WTC11 (cell line): ENCODE measurements at regions not wholly inside any gene's neighbourhood (a gene's known extent, or its start where the extent isn't known, plus 50 kb on each side); places are given as distances from the start of the nearest gene placed in this dataset.

Experiments
- ATAC-seq: fragments of 200-7000 bp; cut with Tn5 transposase; 2 replicates; pipeline ENCODE4 v1.10.0; 2021; ENCODE audit warnings: mild to moderate bottlenecking, moderate library complexity
- CTCF ChIA-PET: fragments of 300-600 bp; sonication (Branson Sonifier 250); formaldehyde crosslinking; loops from one replicate; lab custom pipeline; 2021; ENCODE audit warnings: antibody characterized with exemption; lab: Charles Lee
- POLR2A ChIA-PET: fragments of 350-600 bp; sonication (Branson Sonifier 250); formaldehyde crosslinking; loops from one replicate; lab custom pipeline; 2021; ENCODE audit warnings: antibody characterized with exemption; lab: Charles Lee
- DNase-seq: peaks from one replicate; pipeline ENCODE4 v3.0.0; 2021; ENCODE audit warnings: low spot score
- H3K27ac Mint-ChIP-seq: 2 replicates; pipeline ENCODE4 v1.8.0; 2021; ENCODE audit warnings: mixed read lengths
- H3K27me3 Mint-ChIP-seq: 2 replicates; pipeline ENCODE4 v1.8.0; 2021; ENCODE audit warnings: low read depth, mild to moderate bottlenecking, moderate library complexity, mixed read lengths
- H3K36me3 Mint-ChIP-seq: 2 replicates; pipeline ENCODE4 v1.8.0; 2021; ENCODE audit warnings: mixed read lengths
- H3K4me1 Mint-ChIP-seq: 2 replicates; pipeline ENCODE4 v1.8.0; 2022; ENCODE audit warnings: mixed read lengths
- H3K4me3 Mint-ChIP-seq: 2 replicates; pipeline ENCODE4 v1.8.0; 2021; ENCODE audit warnings: mild to moderate bottlenecking, moderate library complexity, mixed read lengths
- H3K9me3 Mint-ChIP-seq: 2 replicates; pipeline ENCODE4 v1.8.0; 2021; ENCODE audit warnings: mixed read lengths
- ATF6 ChIP-seq: sonication (generic); formaldehyde crosslinking; IDR thresholded peaks from 2 replicates; pipeline ENCODE4 v1.8.1; 2023; ENCODE audit warnings: mild to moderate bottlenecking, missing genetic modification reagents
- ESRRA ChIP-seq: sonication (generic); formaldehyde crosslinking; IDR thresholded peaks from 2 replicates; pipeline ENCODE4 v1.8.1; 2022; ENCODE audit warnings: mild to moderate bottlenecking, missing genetic modification reagents, borderline replicate concordance
- FOXJ3 ChIP-seq: sonication (generic); formaldehyde crosslinking; IDR thresholded peaks from 2 replicates; pipeline ENCODE4 v1.9.0; 2021; ENCODE audit warnings: missing genetic modification reagents, mild to moderate bottlenecking, borderline replicate concordance
- FOXP1 ChIP-seq: sonication (generic); formaldehyde crosslinking; IDR thresholded peaks from 2 replicates; pipeline ENCODE4 v1.8.0; 2022; ENCODE audit warnings: missing genetic modification reagents, mild to moderate bottlenecking, moderate library complexity, borderline replicate concordance
- GRHL2 ChIP-seq: fragments of 250-450 bp; sonication (Bioruptor Pico); IDR thresholded peaks from 2 replicates; pipeline ENCODE4 v1.8.0; 2022; ENCODE audit warnings: mild to moderate bottlenecking, moderate library complexity; ENCODE audit not compliant: insufficient replicate concordance, severe bottlenecking
- GTF2I ChIP-seq: fragments of 250-450 bp; sonication (Bioruptor Pico); conservative IDR thresholded peaks from 2 replicates; pipeline ENCODE4 v1.4.0; 2021; ENCODE audit warnings: mild to moderate bottlenecking
- IRF2 ChIP-seq: sonication (generic); formaldehyde crosslinking; IDR thresholded peaks from 2 replicates; pipeline ENCODE4 v1.8.0; 2022; ENCODE audit warnings: low read depth, missing genetic modification reagents, borderline replicate concordance
- JAZF1 ChIP-seq: fragments of 250-450 bp; sonication (Bioruptor Pico); IDR thresholded peaks from 2 replicates; pipeline ENCODE4 v1.9.0; 2021; ENCODE audit warnings: moderate library complexity, mild to moderate bottlenecking, inconsistent platforms
- KAT7 ChIP-seq: sonication (generic); formaldehyde crosslinking; IDR thresholded peaks from 2 replicates; pipeline ENCODE4 v1.8.1; 2023; ENCODE audit warnings: missing genetic modification reagents, mild to moderate bottlenecking, borderline replicate concordance
- NR2C2 ChIP-seq: sonication (generic); formaldehyde crosslinking; IDR thresholded peaks from 2 replicates; pipeline ENCODE4 v1.8.0; 2022; ENCODE audit warnings: mild to moderate bottlenecking, missing genetic modification reagents
- OVOL2 ChIP-seq: fragments of 250-450 bp; sonication (Bioruptor Pico); IDR thresholded peaks from 2 replicates; pipeline ENCODE4 v1.9.0; 2021; ENCODE audit warnings: mild to moderate bottlenecking, borderline replicate concordance
- PRRX2 ChIP-seq: fragments of 250-450 bp; sonication (Bioruptor Pico); IDR thresholded peaks from 2 replicates; pipeline ENCODE4 v1.8.0; 2021; ENCODE audit warnings: mild to moderate bottlenecking
- RELA ChIP-seq: sonication (generic); formaldehyde crosslinking; IDR thresholded peaks from 2 replicates; pipeline ENCODE4 v1.8.1; 2022; ENCODE audit warnings: missing genetic modification reagents, mild to moderate bottlenecking, borderline replicate concordance
- SOX15 ChIP-seq: fragments of 250-450 bp; sonication (Bioruptor Pico); IDR thresholded peaks from 2 replicates; pipeline ENCODE4 v1.9.0; 2021; ENCODE audit warnings: mild to moderate bottlenecking
- SP1 ChIP-seq: sonication (generic); formaldehyde crosslinking; conservative IDR thresholded peaks from 2 replicates; pipeline ENCODE4 v1.8.1; 2022; ENCODE audit warnings: missing genetic modification reagents
- ZNF121 ChIP-seq: sonication (generic); formaldehyde crosslinking; IDR thresholded peaks from 2 replicates; pipeline ENCODE4 v1.8.0; 2023; ENCODE audit warnings: missing genetic modification reagents
- ZNF232 ChIP-seq: sonication (generic); formaldehyde crosslinking; IDR thresholded peaks from 2 replicates; pipeline ENCODE4 v1.8.0; 2022; ENCODE audit warnings: mild to moderate bottlenecking, missing genetic modification reagents
- ZNF317 ChIP-seq: sonication (generic); formaldehyde crosslinking; IDR thresholded peaks from 2 replicates; pipeline ENCODE4 v1.8.1; 2023; ENCODE audit warnings: low read depth, mild to moderate bottlenecking, moderate library complexity, missing genetic modification reagents, borderline replicate concordance
- ZSCAN18 ChIP-seq: fragments of 250-450 bp; sonication (Bioruptor Pico); IDR thresholded peaks from 2 replicates; pipeline ENCODE4 v2.1.2; 2022; ENCODE audit warnings: mild to moderate bottlenecking, moderate library complexity
- TF ChIP-seq, protein P1 (sequence below): sonication (generic); formaldehyde crosslinking; IDR thresholded peaks from 2 replicates; pipeline ENCODE4 v1.8.0; 2022; ENCODE audit warnings: mild to moderate bottlenecking, missing genetic modification reagents
- TF ChIP-seq, protein P2 (sequence below): sonication (generic); formaldehyde crosslinking; IDR thresholded peaks from 2 replicates; pipeline ENCODE4 v1.8.1; 2023; ENCODE audit warnings: mild to moderate bottlenecking, missing genetic modification reagents
- TF ChIP-seq, protein P3 (sequence below): fragments of 200-600 bp; IDR thresholded peaks from 2 replicates; pipeline ENCODE4 v1.8.0; 2022; ENCODE audit warnings: antibody characterized with exemption
- TF ChIP-seq, protein P4 (sequence below): sonication (generic); formaldehyde crosslinking; IDR thresholded peaks from 2 replicates; pipeline ENCODE4 v1.8.1; 2022; ENCODE audit warnings: low read depth, missing genetic modification reagents, borderline replicate concordance
- TF ChIP-seq, protein P5 (sequence below): sonication (generic); formaldehyde crosslinking; conservative IDR thresholded peaks from 2 replicates; pipeline ENCODE4 v1.8.1; 2023; ENCODE audit warnings: mild to moderate bottlenecking, low read depth, missing genetic modification reagents, moderate library complexity
- TF ChIP-seq, protein P6 (sequence below): sonication (generic); formaldehyde crosslinking; IDR thresholded peaks from 2 replicates; pipeline ENCODE4 v1.8.0; 2022; ENCODE audit warnings: mild to moderate bottlenecking, missing genetic modification reagents

- TF ChIP-seq NR2C2 (CRISPR knock-in tag) (no peak), IRF2 (CRISPR knock-in tag) (no peak), ZNF121 (no peak), ZSCAN18 (CRISPR knock-in tag) (no peak), SP1 (CRISPR knock-in tag) (no peak), PRRX2 (CRISPR knock-in tag) (no peak), RELA (no peak), FOXP1 (no peak), KAT7 (CRISPR knock-in tag) (no peak), SOX15 (CRISPR knock-in tag) (no peak)
- TF ChIP-seq, protein P1, sequence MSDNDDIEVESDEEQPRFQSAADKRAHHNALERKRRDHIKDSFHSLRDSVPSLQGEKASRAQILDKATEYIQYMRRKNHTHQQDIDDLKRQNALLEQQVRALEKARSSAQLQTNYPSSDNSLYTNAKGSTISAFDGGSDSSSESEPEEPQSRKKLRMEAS (CRISPR knock-in tag): no peak
Observed at GRCh38 chr3:36214460-36214859, 165.8 kb upstream of the STAC start (continued).

DNA sequence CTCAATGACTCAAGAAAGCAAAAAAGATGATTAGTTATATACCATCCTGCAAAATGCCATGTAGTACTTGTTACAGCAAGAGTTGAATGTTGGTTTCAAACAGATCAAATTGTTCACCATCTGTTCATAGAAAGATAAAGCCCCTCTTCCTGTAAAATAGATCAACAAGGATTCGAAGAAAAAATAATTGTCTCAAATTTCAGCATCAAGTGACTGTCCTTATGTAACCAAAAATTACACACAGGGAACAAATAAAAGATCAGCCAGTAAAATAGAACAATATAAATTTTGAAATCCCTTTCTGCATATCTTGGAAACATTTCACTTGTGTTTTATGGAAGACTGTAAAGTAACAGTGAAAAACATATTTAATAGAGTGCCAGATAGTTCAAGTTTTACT is 165.1 kb upstream of the STAC start:
- no peaks in the 10 kb centered on the region for H3K36me3 Mint-ChIP-seq
- ChIA-PET CTCF (no interaction called here), POLR2A (no interaction called here)
- H3K4me3 Mint-ChIP-seq: no peak overlapping the region
- ATAC-seq: no peak
- no peak overlapping the region for H3K27ac Mint-ChIP-seq
- no peaks in the 10 kb centered on the region for H3K27me3 Mint-ChIP-seq
- H3K4me1 Mint-ChIP-seq: no peaks in the 10 kb centered on the region
- no peaks in the 10 kb centered on the region for H3K9me3 Mint-ChIP-seq
- DNase-seq: no peak
- TF ChIP-seq OVOL2 (CRISPR knock-in tag) (no peak), ESRRA (no peak), ZNF232 (CRISPR knock-in tag) (no peak), FOXJ3 (CRISPR knock-in tag) (no peak), ZNF317 (CRISPR knock-in tag) (no peak), GRHL2 (no peak), GTF2I (CRISPR knock-in tag) (no peak), JAZF1 (CRISPR knock-in tag) (no peak), ATF6 (CRISPR knock-in tag) (no peak)
- TF ChIP-seq, protein P2, sequence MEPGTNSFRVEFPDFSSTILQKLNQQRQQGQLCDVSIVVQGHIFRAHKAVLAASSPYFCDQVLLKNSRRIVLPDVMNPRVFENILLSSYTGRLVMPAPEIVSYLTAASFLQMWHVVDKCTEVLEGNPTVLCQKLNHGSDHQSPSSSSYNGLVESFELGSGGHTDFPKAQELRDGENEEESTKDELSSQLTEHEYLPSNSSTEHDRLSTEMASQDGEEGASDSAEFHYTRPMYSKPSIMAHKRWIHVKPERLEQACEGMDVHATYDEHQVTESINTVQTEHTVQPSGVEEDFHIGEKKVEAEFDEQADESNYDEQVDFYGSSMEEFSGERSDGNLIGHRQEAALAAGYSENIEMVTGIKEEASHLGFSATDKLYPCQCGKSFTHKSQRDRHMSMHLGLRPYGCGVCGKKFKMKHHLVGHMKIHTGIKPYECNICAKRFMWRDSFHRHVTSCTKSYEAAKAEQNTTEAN (CRISPR knock-in tag): no peak
- TF ChIP-seq, protein P3, sequence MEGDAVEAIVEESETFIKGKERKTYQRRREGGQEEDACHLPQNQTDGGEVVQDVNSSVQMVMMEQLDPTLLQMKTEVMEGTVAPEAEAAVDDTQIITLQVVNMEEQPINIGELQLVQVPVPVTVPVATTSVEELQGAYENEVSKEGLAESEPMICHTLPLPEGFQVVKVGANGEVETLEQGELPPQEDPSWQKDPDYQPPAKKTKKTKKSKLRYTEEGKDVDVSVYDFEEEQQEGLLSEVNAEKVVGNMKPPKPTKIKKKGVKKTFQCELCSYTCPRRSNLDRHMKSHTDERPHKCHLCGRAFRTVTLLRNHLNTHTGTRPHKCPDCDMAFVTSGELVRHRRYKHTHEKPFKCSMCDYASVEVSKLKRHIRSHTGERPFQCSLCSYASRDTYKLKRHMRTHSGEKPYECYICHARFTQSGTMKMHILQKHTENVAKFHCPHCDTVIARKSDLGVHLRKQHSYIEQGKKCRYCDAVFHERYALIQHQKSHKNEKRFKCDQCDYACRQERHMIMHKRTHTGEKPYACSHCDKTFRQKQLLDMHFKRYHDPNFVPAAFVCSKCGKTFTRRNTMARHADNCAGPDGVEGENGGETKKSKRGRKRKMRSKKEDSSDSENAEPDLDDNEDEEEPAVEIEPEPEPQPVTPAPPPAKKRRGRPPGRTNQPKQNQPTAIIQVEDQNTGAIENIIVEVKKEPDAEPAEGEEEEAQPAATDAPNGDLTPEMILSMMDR: no peak
- TF ChIP-seq, protein P4, sequence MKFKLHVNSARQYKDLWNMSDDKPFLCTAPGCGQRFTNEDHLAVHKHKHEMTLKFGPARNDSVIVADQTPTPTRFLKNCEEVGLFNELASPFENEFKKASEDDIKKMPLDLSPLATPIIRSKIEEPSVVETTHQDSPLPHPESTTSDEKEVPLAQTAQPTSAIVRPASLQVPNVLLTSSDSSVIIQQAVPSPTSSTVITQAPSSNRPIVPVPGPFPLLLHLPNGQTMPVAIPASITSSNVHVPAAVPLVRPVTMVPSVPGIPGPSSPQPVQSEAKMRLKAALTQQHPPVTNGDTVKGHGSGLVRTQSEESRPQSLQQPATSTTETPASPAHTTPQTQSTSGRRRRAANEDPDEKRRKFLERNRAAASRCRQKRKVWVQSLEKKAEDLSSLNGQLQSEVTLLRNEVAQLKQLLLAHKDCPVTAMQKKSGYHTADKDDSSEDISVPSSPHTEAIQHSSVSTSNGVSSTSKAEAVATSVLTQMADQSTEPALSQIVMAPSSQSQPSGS: no peak
- TF ChIP-seq, protein P5, sequence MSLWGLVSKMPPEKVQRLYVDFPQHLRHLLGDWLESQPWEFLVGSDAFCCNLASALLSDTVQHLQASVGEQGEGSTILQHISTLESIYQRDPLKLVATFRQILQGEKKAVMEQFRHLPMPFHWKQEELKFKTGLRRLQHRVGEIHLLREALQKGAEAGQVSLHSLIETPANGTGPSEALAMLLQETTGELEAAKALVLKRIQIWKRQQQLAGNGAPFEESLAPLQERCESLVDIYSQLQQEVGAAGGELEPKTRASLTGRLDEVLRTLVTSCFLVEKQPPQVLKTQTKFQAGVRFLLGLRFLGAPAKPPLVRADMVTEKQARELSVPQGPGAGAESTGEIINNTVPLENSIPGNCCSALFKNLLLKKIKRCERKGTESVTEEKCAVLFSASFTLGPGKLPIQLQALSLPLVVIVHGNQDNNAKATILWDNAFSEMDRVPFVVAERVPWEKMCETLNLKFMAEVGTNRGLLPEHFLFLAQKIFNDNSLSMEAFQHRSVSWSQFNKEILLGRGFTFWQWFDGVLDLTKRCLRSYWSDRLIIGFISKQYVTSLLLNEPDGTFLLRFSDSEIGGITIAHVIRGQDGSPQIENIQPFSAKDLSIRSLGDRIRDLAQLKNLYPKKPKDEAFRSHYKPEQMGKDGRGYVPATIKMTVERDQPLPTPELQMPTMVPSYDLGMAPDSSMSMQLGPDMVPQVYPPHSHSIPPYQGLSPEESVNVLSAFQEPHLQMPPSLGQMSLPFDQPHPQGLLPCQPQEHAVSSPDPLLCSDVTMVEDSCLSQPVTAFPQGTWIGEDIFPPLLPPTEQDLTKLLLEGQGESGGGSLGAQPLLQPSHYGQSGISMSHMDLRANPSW (CRISPR knock-in tag): no peak
- TF ChIP-seq, protein P6, sequence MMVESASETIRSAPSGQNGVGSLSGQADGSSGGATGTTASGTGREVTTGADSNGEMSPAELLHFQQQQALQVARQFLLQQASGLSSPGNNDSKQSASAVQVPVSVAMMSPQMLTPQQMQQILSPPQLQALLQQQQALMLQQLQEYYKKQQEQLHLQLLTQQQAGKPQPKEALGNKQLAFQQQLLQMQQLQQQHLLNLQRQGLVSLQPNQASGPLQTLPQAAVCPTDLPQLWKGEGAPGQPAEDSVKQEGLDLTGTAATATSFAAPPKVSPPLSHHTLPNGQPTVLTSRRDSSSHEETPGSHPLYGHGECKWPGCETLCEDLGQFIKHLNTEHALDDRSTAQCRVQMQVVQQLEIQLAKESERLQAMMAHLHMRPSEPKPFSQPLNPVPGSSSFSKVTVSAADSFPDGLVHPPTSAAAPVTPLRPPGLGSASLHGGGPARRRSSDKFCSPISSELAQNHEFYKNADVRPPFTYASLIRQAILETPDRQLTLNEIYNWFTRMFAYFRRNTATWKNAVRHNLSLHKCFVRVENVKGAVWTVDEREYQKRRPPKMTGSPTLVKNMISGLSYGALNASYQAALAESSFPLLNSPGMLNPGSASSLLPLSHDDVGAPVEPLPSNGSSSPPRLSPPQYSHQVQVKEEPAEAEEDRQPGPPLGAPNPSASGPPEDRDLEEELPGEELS (CRISPR knock-in tag): no peak
